Kidney (tissue), 13 donors: ENCODE measurements at regions not wholly inside any gene's neighbourhood (a gene's known extent, or its start where the extent isn't known, plus 50 kb on each side); places are given as distances from the start of the nearest gene placed in this dataset.

ENCODE experiments used
- DNase-seq, 5 donors: peaks; one replicate each; pipeline ENCODE4 v3.0.0-alpha.2; 2013 to 2020
- FAIRE-seq: peaks from 2 replicates; lab custom pipeline; 2012; peaks lifted over from hg19 to GRCh38; lab: Jason Lieb, UNC
- H3K27ac ChIP-seq, 2 donors: one replicate each; pipeline ENCODE4 v1.7.0; 2013; ENCODE audit warnings: low read depth in 2 of 2, low read length in 2 of 2, inconsistent platforms in 1 of 2
- H3K27me3 ChIP-seq: one replicate; pipeline ENCODE4 v1.7.1; 2013; ENCODE audit warnings: low read length, inconsistent platforms; ENCODE audit not compliant: control insufficient read depth, insufficient read depth
- H3K36me3 ChIP-seq, 3 donors: one replicate each; pipeline versions ENCODE4 v1.7.0 to v1.7.1; 2013; ENCODE audit warnings: low read length in 3 of 3, control low read depth in 1 of 3, inconsistent platforms in 1 of 3; ENCODE audit not compliant: insufficient read depth in 3 of 3, control insufficient read depth in 2 of 3
- H3K4me1 ChIP-seq, 3 donors: one replicate each; pipeline versions ENCODE4 v1.7.0 to v1.7.1; 2013; ENCODE audit warnings: low read length in 3 of 3, inconsistent platforms in 1 of 3, low read depth in 1 of 3; ENCODE audit not compliant: control insufficient read depth in 2 of 3, insufficient read depth in 2 of 3
- H3K4me3 ChIP-seq, 3 donors: one replicate each; pipeline versions ENCODE4 v1.7.0 to v1.8.1; 2013; ENCODE audit warnings: low read length in 3 of 3, control low read depth in 1 of 3, inconsistent platforms in 1 of 3
- H3K9ac ChIP-seq, 3 donors: one replicate each; pipeline versions ENCODE4 v1.7.0 to v1.7.1; 2013; ENCODE audit warnings: low read length in 3 of 3, control low read depth in 1 of 3, inconsistent platforms in 1 of 3
- H3K9me3 ChIP-seq, 3 donors: one replicate each; pipeline versions ENCODE4 v1.7.0 to v1.7.1; 2013; ENCODE audit warnings: low read length in 3 of 3, control low read depth in 1 of 3, inconsistent platforms in 1 of 3; ENCODE audit not compliant: control insufficient read depth in 2 of 3, insufficient read depth in 1 of 3
- intact Hi-C: fragments of 100-400 bp; cut with DNase I; formaldehyde crosslinking; loops from one replicate; pipeline ENCODE4 v1.11.1; 2022
- TF ChIP-seq, protein P1 (sequence below): IDR thresholded peaks from 3 replicates; pipeline ENCODE4 v1.5.1; 2012; ENCODE audit warnings: mild to moderate bottlenecking, moderate library complexity, borderline replicate concordance; ENCODE audit not compliant: insufficient read depth; ENCODE audit errors: extremely low read depth
- donor health status: control.
- donor health status: control.
- donor health status: control.
- donor health status: control.
- donor health status: control.
- donor health status: DM: yes; HTN: yes; CAD: no.
- donor health status: Normal renal cell carcinoma (clear cell type).

DNA sequence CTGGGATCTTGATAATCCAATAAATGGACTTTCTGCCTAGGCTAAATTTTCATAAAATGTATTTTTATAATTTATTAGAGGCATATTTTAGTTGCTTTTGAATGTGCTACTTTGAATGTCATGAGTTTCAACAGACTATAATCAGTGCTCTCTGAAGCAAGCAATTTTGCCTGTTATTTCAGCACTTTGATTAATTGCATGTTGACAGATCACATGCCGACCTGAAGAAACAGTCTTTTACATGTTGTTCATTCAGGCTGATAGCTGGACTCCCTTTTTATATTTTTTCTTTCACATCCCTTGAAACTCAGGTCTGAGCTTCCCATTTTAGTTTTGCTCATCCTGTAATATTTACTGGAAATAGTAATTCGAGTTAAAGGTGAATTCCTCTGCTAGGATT is 341.0 kb downstream of the NAP1L3 start:
- Histone ChIP-seq H3K9me3 (no peaks in the 10 kb centered on the region), H3K36me3 (no peaks in the 10 kb centered on the region), H3K4me3 (no peak overlapping the region), H3K9ac (no peak overlapping the region), H3K27me3 (no peaks in the 10 kb centered on the region), H3K27ac (no peak overlapping the region), H3K4me1 (no peaks in the 10 kb centered on the region)
- DNase-seq: peak in 2 of 5 donors; percentile 3 to 5
- no peak for FAIRE-seq
- intact Hi-C loops: no loop called here
- TF ChIP-seq, protein P1, sequence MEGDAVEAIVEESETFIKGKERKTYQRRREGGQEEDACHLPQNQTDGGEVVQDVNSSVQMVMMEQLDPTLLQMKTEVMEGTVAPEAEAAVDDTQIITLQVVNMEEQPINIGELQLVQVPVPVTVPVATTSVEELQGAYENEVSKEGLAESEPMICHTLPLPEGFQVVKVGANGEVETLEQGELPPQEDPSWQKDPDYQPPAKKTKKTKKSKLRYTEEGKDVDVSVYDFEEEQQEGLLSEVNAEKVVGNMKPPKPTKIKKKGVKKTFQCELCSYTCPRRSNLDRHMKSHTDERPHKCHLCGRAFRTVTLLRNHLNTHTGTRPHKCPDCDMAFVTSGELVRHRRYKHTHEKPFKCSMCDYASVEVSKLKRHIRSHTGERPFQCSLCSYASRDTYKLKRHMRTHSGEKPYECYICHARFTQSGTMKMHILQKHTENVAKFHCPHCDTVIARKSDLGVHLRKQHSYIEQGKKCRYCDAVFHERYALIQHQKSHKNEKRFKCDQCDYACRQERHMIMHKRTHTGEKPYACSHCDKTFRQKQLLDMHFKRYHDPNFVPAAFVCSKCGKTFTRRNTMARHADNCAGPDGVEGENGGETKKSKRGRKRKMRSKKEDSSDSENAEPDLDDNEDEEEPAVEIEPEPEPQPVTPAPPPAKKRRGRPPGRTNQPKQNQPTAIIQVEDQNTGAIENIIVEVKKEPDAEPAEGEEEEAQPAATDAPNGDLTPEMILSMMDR: no peak

DNA sequence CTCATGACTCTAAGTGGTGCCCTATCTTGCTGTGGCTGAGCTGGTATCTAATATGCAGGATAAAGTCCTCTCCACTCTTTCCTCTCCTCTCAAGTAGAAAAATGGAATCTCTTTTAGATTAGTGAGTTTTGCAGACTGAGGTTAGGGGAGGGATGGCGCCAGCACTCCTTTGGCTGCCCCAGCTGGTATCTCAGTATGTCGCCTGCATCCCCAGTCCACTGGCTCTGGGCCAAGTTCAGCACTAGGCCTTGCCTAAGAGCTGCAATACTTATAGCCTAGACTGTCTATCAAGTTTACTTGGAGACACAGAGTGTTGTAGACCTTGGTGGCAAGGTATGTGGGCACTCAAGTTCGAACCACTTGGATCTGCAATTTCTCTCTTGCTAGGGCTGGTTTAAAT is 351.3 kb downstream of the NAP1L3 start:
- no peak overlapping the region for H3K27ac ChIP-seq
- DNase-seq (no peak), FAIRE-seq (no peak)
- H3K9ac ChIP-seq: no peak overlapping the region
- no peaks in the 10 kb centered on the region for H3K27me3 ChIP-seq
- intact Hi-C loops: no loop called here
- TF ChIP-seq, protein P1: no peak
- no peaks in the 10 kb centered on the region for H3K9me3 ChIP-seq
- H3K36me3 ChIP-seq: no peaks in the 10 kb centered on the region
- no peak overlapping the region for H3K4me3 ChIP-seq
- no peaks in the 10 kb centered on the region for H3K4me1 ChIP-seq

DNA sequence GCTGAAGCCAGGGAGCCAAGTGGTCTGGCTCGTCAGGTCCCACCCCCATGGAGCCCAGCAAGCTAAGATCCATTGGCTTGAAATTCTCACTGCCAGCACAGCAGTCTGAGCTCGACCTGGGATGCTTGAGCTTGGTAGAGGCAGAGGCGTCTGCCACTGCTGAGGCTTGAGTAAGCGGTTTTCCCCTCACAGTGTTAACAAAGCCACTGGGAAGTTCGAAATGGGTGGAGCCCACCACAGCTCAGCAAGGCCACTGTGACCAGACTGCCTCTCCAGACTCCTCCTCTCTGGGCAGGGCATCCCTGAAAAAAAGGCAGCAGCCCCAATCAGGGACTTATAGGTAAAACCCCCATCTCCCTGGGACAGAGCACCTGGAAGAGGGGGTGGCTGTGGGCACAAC is 353.8 kb downstream of the NAP1L3 start:
- Histone ChIP-seq H3K36me3 (no peaks in the 10 kb centered on the region), H3K27ac (no peak overlapping the region), H3K9ac (no peak overlapping the region), H3K9me3 (peaks cover 0 to 2% (median 0%) of the 10 kb centered on the region in 3 donors), H3K4me3 (no peak overlapping the region), H3K4me1 (no peaks in the 10 kb centered on the region), H3K27me3 (no peaks in the 10 kb centered on the region)
- FAIRE-seq: no peak
- DNase-seq: no peak
- TF ChIP-seq, protein P1: no peak
- intact Hi-C loops: no loop called here
